ENCODE measurements at regions not wholly inside any gene's neighbourhood (a gene's known extent, or its start where the extent isn't known, plus 50 kb on each side); places are given as distances from the start of the nearest gene placed in this dataset.

GRCh38 chr3:44136421-44136820 is 105.3 kb upstream of the TOPAZ1 start:
- TF ChIP-seq CTCF (IDR thresholded peaks at IDR 0.05) (no peak), EZH2 (IDR thresholded peaks at IDR 0.05; ENCODE audit: borderline replicate concordance, insufficient read depth, low read depth, low read length, poor library complexity, severe bottlenecking) (no peak)
